ENCODE measurements at regions not wholly inside any gene's neighbourhood (a gene's known extent, or its start where the extent isn't known, plus 50 kb on each side); places are given as distances from the start of the nearest gene placed in this dataset.

DNA sequence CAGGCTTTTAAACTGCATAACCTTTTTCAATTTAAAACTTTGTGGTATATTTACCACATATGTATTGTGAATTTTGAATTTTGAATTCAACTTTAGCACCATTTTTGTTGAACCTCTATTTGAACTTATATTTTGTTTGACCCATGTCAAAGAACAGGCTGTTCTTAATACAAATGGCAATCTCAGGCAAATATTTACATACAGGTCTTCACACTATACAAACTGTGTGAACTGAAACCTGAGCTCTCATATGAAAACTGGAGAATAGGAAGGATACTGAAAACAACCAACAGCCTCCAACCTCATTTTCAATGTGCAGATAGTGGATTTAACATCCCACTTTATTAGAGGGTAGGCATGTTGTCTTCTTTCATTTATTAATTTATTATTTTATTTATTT lies 491.8 kb downstream of the KCNJ3 start:
- TF ChIP-seq, protein P1, sequence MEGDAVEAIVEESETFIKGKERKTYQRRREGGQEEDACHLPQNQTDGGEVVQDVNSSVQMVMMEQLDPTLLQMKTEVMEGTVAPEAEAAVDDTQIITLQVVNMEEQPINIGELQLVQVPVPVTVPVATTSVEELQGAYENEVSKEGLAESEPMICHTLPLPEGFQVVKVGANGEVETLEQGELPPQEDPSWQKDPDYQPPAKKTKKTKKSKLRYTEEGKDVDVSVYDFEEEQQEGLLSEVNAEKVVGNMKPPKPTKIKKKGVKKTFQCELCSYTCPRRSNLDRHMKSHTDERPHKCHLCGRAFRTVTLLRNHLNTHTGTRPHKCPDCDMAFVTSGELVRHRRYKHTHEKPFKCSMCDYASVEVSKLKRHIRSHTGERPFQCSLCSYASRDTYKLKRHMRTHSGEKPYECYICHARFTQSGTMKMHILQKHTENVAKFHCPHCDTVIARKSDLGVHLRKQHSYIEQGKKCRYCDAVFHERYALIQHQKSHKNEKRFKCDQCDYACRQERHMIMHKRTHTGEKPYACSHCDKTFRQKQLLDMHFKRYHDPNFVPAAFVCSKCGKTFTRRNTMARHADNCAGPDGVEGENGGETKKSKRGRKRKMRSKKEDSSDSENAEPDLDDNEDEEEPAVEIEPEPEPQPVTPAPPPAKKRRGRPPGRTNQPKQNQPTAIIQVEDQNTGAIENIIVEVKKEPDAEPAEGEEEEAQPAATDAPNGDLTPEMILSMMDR (IDR thresholded peaks at IDR 0.05) = no peak
- TF ChIP-seq POLR2AphosphoS5 (IDR thresholded peaks at IDR 0.05) = no peak

All from sigmoid colon (tissue), 4 donors.